NT2/D1 (cell line): ENCODE measurements at regions not wholly inside any gene's neighbourhood (a gene's known extent, or its start where the extent isn't known, plus 50 kb on each side); places are given as distances from the start of the nearest gene placed in this dataset.

Source experiments
- DNase-seq: peaks from one replicate; pipeline ENCODE4 v3.0.0-alpha.2; 2011; ENCODE audit warnings: low read depth, low spot score
- H3K27me3 ChIP-seq: 2 replicates; pipeline ENCODE4 v1.6.0; 2011; ENCODE audit warnings: mild to moderate bottlenecking; ENCODE audit not compliant: insufficient read length, insufficient read depth
- H3K36me3 ChIP-seq: 2 replicates; pipeline ENCODE4 v1.6.1; 2011; ENCODE audit warnings: mild to moderate bottlenecking, low read length, mixed read lengths; ENCODE audit not compliant: insufficient read depth, insufficient read length
- H3K4me1 ChIP-seq: 2 replicates; pipeline ENCODE4 v1.5.1; 2011; ENCODE audit not compliant: insufficient read depth, insufficient read length
- H3K4me3 ChIP-seq: 2 replicates; pipeline ENCODE4 v1.5.1; 2011; ENCODE audit warnings: low read depth; ENCODE audit not compliant: insufficient read length
- H3K9ac ChIP-seq: 2 replicates; pipeline ENCODE4 v1.6.0; 2011; ENCODE audit warnings: low read depth; ENCODE audit not compliant: insufficient read length
- H3K9me3 ChIP-seq: 2 replicates; pipeline ENCODE4 v1.5.1; 2011; ENCODE audit warnings: mild to moderate bottlenecking, low read length; ENCODE audit not compliant: insufficient read depth
- SUZ12 ChIP-seq: IDR thresholded peaks from 2 replicates; pipeline ENCODE4 v1.6.1; 2011; ENCODE audit not compliant: insufficient read length, insufficient read depth; ENCODE audit errors: extremely low read depth
- YY1 ChIP-seq: IDR thresholded peaks from 2 replicates; pipeline ENCODE4 v1.6.1; 2011; ENCODE audit not compliant: insufficient read length, insufficient read depth
- ZNF274 ChIP-seq: IDR thresholded peaks from 2 replicates; pipeline ENCODE4 v1.6.1; 2011; ENCODE audit warnings: mild to moderate bottlenecking, low read depth, low read length

GRCh38 chr1:234539666-234540403, 60.9 kb upstream of the TARBP1 start:
- H3K4me3 ChIP-seq = no peak overlapping the region
- H3K9ac ChIP-seq = no peak overlapping the region
- H3K4me1 ChIP-seq = no peaks in the 10 kb centered on the region

GRCh38 chr1:234538930-234539649, 60.1 kb upstream of the TARBP1 start:
- DNase-seq = no peak
- H3K4me1 ChIP-seq = no peaks in the 10 kb centered on the region
- H3K36me3 ChIP-seq = no peaks in the 10 kb centered on the region
- H3K9me3 ChIP-seq = peaks cover 11% of the 10 kb centered on the region; the same call in 1 of the 2 replicates
- no peaks in the 10 kb centered on the region for H3K27me3 ChIP-seq
- TF ChIP-seq YY1 (no peak), SUZ12 (no peak), ZNF274 (no peak)
- H3K9ac ChIP-seq = no peak overlapping the region
- H3K4me3 ChIP-seq = no peak overlapping the region

More at GRCh38 chr1:234539666-234540403, 60.9 kb upstream of the TARBP1 start:
- TF ChIP-seq SUZ12 = no peak
- TF ChIP-seq ZNF274 = no peak
- TF ChIP-seq YY1 = no peak
- no peaks in the 10 kb centered on the region for H3K27me3 ChIP-seq
- no peak for DNase-seq
- H3K9me3 ChIP-seq = peaks cover 11% of the 10 kb centered on the region; the same call in 1 of the 2 replicates
- no peaks in the 10 kb centered on the region for H3K36me3 ChIP-seq

GRCh38 chr1:234538062-234538731, 59.2 kb upstream of the TARBP1 start:
- TF ChIP-seq SUZ12 (no peak), ZNF274 (no peak), YY1 (no peak)
- no peak for DNase-seq
- H3K36me3 ChIP-seq = no peaks in the 10 kb centered on the region
- H3K4me1 ChIP-seq = no peaks in the 10 kb centered on the region
- no peaks in the 10 kb centered on the region for H3K27me3 ChIP-seq
- H3K4me3 ChIP-seq = no peak overlapping the region
- peaks cover 11% of the 10 kb centered on the region; the same call in 1 of the 2 replicates for H3K9me3 ChIP-seq
- H3K9ac ChIP-seq = no peak overlapping the region

GRCh38 chr1:234537236-234537635, 58.3 kb upstream of the TARBP1 start:
- peaks cover 11% of the 10 kb centered on the region; the same call in 1 of the 2 replicates for H3K9me3 ChIP-seq
- H3K27me3 ChIP-seq = no peaks in the 10 kb centered on the region
- no peak for TF ChIP-seq SUZ12
- H3K9ac ChIP-seq = no peak overlapping the region
- H3K4me3 ChIP-seq = no peak overlapping the region
- H3K4me1 ChIP-seq = no peaks in the 10 kb centered on the region
- no peaks in the 10 kb centered on the region for H3K36me3 ChIP-seq
- no peak for DNase-seq

GRCh38 chr1:234536741-234537140, 57.8 kb upstream of the TARBP1 start:
- no peak overlapping the region for H3K4me3 ChIP-seq
- no peak for TF ChIP-seq YY1
- no peak for TF ChIP-seq SUZ12
- TF ChIP-seq ZNF274 = no peak
- H3K36me3 ChIP-seq = no peaks in the 10 kb centered on the region
- H3K9ac ChIP-seq = no peak overlapping the region
- H3K27me3 ChIP-seq = no peaks in the 10 kb centered on the region
- peaks cover 11% of the 10 kb centered on the region; the same call in 1 of the 2 replicates for H3K9me3 ChIP-seq
- no peak for DNase-seq
- no peaks in the 10 kb centered on the region for H3K4me1 ChIP-seq

- Histone ChIP-seq H3K9me3 (peaks cover 8% of the 10 kb centered on the region; the same call in 1 of the 2 replicates), H3K9ac (no peak overlapping the region), H3K4me3 (no peak overlapping the region), H3K36me3 (no peaks in the 10 kb centered on the region), H3K27me3 (no peaks in the 10 kb centered on the region), H3K4me1 (no peaks in the 10 kb centered on the region)
- TF ChIP-seq ZNF274 = no peak
- no peak for TF ChIP-seq YY1
- TF ChIP-seq SUZ12 = no peak
- no peak for DNase-seq
Measured at GRCh38 chr1:234535763-234536515, 57.0 kb upstream of the TARBP1 start.
